ENCODE measurements at regions not wholly inside any gene's neighbourhood (a gene's known extent, or its start where the extent isn't known, plus 50 kb on each side); places are given as distances from the start of the nearest gene placed in this dataset.

DNA sequence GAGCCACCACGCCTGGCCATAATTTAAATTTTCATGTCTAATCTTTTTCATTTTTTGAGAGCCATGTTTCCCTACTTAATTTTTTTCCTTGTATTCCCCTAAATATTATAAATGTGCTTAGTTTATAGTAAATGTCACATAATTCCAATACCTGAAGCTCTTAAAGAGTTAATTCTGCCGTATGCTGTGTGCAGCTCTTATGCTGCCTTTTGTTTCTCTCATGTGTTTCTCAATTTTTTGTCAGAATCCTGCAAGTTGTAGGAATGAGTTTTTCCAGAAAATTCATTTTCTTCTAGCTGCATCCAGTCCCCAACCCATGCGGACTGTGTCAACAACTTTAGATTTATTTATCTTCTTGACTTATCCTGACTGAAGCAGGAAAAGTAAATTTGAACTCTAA is 90.9 kb upstream of the ROBO2 start:
- TF ChIP-seq, protein P1, sequence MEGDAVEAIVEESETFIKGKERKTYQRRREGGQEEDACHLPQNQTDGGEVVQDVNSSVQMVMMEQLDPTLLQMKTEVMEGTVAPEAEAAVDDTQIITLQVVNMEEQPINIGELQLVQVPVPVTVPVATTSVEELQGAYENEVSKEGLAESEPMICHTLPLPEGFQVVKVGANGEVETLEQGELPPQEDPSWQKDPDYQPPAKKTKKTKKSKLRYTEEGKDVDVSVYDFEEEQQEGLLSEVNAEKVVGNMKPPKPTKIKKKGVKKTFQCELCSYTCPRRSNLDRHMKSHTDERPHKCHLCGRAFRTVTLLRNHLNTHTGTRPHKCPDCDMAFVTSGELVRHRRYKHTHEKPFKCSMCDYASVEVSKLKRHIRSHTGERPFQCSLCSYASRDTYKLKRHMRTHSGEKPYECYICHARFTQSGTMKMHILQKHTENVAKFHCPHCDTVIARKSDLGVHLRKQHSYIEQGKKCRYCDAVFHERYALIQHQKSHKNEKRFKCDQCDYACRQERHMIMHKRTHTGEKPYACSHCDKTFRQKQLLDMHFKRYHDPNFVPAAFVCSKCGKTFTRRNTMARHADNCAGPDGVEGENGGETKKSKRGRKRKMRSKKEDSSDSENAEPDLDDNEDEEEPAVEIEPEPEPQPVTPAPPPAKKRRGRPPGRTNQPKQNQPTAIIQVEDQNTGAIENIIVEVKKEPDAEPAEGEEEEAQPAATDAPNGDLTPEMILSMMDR (IDR thresholded peaks at IDR 0.05; ENCODE audit: low read length, missing control alignments): no peak
- DNase-seq (ENCODE audit: low read depth): no peak

DNA sequence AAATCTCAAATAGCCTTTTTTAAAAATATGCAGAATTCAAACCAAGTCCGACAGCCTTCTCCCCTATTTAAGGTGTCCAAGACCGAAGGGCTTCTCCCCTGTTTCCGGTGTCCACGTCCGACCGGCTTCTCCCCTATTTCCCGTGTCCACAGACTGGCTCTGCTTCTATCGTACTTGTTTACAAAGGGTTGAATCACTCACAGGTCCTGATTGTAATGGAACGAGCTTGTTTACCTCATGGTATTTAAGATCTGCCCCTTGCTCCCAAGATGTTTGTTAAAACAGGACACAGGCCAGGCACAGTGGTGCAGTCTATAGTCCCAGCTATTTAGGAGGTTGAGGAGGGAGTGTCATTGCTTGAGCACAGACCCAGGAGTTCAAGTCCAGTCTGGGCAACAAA is 90.4 kb upstream of the ROBO2 start:
- no peak overlapping the region for H3K4me3 ChIP-seq (replicated peaks; ENCODE audit: low read depth, low read length)
- TF ChIP-seq, protein P1 (IDR thresholded peaks at IDR 0.05; ENCODE audit: low read length, missing control alignments): no peak
- no peak for DNase-seq (ENCODE audit: low read depth)

More for the DNA sequence above, 90.9 kb upstream of the ROBO2 start:
- H3K4me3 ChIP-seq (replicated peaks; ENCODE audit: low read depth, low read length): no peak overlapping the region

GRCh38 chr3:76950590-76950989 is 89.3 kb upstream of the ROBO2 start:
- TF ChIP-seq, protein P1 (IDR thresholded peaks at IDR 0.05; ENCODE audit: low read length, missing control alignments): no peak
- no peak for DNase-seq (ENCODE audit: low read depth)
- H3K4me3 ChIP-seq (replicated peaks; ENCODE audit: low read depth, low read length): no peak overlapping the region

DNA sequence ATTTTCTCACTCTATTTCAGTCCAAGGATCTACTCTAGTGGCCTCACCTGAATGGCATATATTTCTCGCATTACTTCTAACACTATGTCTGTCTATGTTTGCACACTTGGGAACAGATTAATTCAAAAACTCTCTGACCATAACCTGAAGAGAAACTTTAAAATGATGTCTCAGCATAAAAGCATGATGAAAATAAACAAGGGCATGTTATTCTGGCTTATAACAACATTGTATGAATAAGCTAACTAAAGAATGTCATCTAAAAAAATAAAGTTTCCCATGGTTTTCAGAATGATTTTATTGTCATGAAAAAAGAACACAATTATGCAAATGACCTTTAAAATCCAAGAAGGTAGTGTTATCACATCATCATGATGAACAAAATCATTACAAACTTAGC is 85.5 kb upstream of the ROBO2 start:
- H3K4me3 ChIP-seq (replicated peaks; ENCODE audit: low read depth, low read length): no peak overlapping the region
- DNase-seq (ENCODE audit: low read depth): no peak
- TF ChIP-seq, protein P1 (IDR thresholded peaks at IDR 0.05; ENCODE audit: low read length, missing control alignments): no peak

- H3K4me3 ChIP-seq (replicated peaks; ENCODE audit: low read depth, low read length): no peak overlapping the region
- TF ChIP-seq, protein P1 (IDR thresholded peaks at IDR 0.05; ENCODE audit: low read length, missing control alignments): no peak
- no peak for DNase-seq (ENCODE audit: low read depth)
These were observed 81.6 kb upstream of the ROBO2 start for GRCh38 chr3:76958274-76958673.

DNA sequence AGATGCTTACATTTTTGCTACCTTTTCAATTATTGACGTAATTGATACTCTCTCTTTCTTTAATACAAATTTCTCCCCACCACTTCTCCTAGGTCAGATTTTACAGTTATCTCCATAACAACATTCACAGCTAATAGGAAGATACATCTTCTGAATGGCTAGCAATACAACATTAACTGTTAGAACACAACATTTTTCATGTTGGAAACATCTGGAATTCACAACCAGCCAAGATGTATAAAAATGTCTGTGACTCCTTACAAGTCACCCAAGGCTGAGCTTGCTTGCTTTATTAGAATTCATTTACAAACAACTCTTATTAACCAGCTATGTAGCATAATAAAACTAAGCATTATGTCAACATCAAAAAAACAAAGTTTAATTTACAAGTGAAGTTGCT is 81.0 kb upstream of the ROBO2 start:
- no peak for DNase-seq (ENCODE audit: low read depth)
- H3K4me3 ChIP-seq (replicated peaks; ENCODE audit: low read depth, low read length): no peak overlapping the region
- TF ChIP-seq, protein P1 (IDR thresholded peaks at IDR 0.05; ENCODE audit: low read length, missing control alignments): no peak

DNA sequence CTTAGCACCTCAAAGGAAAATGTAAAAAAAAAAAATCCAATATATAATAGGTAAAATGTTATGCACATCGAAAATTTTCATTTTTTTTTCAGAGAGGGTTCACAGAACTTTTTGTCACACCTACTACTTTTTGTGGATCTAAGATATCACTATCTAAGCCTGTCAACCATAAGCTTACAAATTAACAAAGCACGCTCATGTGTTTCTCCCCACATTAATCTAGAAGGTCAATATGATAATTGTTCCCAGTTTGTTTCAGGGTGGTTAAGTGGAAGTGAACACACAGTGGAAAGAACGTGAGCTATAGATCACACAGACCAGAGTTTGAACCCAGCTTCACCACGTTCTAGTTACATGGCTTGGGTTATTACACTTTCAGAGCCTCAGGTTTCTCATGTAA is 78.6 kb upstream of the ROBO2 start:
- TF ChIP-seq, protein P1 (IDR thresholded peaks at IDR 0.05; ENCODE audit: low read length, missing control alignments): no peak
- H3K4me3 ChIP-seq (replicated peaks; ENCODE audit: low read depth, low read length): no peak overlapping the region
- DNase-seq (ENCODE audit: low read depth): no peak
